ENCODE measurements at regions not wholly inside any gene's neighbourhood (a gene's known extent, or its start where the extent isn't known, plus 50 kb on each side); places are given as distances from the start of the nearest gene placed in this dataset.

- TF ChIP-seq CTCF (IDR thresholded peaks at IDR 0.05), result no peak
Observed at GRCh38 chr5:77937015-77937908, 161.1 kb upstream of the TBCA start.

DNA sequence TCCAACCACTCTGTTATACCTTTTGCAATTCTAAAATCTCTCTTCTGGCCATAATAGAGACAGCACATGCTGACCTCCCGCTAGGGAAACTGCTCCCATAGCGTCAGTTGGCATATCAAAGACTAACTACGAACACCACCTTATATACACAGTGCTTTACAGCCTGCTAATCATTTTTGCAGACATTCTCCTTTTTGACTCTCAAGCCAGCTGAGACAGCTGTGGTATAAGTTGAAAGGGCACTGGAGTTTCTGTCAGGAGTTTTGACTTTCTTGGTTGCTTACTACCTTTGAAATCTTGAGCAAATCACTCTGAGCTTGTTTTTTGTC is 160.2 kb upstream of the TBCA start:
- TF ChIP-seq CTCF (IDR thresholded peaks at IDR 0.05), result no peak

GRCh38 chr5:77935506-77936364 is 159.6 kb upstream of the TBCA start:
- TF ChIP-seq CTCF (IDR thresholded peaks at IDR 0.05), result no peak

- no peak for TF ChIP-seq CTCF (IDR thresholded peaks at IDR 0.05)
Observed at GRCh38 chr5:77928776-77929300, 152.7 kb upstream of the TBCA start.

DNA sequence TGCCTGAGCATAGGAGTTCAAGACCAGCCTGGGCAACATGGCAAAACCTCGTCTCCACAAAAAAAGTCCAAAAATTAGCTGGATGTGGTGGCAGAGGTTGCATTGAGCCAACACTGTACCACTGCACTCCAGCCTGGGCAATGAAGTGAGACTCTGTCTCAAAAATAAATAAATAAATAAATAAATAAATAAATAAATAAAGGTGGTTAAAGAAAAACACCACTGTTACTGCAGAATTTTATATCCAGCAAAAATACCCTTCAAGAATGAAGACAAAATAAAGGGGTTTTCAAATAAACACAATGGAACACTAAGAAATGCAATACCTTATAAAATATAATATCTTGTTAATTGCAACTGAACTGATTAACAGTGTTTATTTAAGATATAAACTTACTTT is 150.2 kb upstream of the TBCA start:
- TF ChIP-seq CTCF (IDR thresholded peaks at IDR 0.05), result no peak

- no peak for TF ChIP-seq CTCF (IDR thresholded peaks at IDR 0.05)
Observed at GRCh38 chr5:77925503-77925902, 149.4 kb upstream of the TBCA start.

DNA sequence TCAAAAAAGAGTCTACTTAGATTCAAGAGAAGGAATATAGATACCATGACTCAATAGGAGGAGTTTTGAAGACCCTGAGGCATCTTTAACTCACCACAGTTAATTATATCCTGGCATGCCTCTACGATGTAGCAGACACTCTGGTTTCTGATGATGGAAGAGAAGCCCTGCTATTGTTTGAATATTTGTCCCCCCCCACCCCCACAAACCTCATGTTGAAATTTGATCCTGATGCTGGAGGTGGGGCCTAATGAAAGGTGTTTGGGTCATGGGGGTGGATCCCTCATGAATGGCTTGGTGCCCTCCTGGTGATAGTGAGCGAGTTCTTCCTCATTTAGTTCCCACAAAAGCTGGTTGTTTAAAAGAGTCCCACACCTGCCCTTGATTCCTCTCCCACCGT is 147.9 kb upstream of the TBCA start:
- TF ChIP-seq CTCF (IDR thresholded peaks at IDR 0.05), result no peak

All from LNCAP (cell line).